Endometrium (tissue), 2 donors: ENCODE measurements at regions not wholly inside any gene's neighbourhood (a gene's known extent, or its start where the extent isn't known, plus 50 kb on each side); places are given as distances from the start of the nearest gene placed in this dataset.

Source experiments
- FAIRE-seq: peaks from 2 replicates; lab custom pipeline; 2012; peaks lifted over from hg19 to GRCh38; lab: Jason Lieb, UNC
- donor health status: control.
- donor health status: control.

DNA sequence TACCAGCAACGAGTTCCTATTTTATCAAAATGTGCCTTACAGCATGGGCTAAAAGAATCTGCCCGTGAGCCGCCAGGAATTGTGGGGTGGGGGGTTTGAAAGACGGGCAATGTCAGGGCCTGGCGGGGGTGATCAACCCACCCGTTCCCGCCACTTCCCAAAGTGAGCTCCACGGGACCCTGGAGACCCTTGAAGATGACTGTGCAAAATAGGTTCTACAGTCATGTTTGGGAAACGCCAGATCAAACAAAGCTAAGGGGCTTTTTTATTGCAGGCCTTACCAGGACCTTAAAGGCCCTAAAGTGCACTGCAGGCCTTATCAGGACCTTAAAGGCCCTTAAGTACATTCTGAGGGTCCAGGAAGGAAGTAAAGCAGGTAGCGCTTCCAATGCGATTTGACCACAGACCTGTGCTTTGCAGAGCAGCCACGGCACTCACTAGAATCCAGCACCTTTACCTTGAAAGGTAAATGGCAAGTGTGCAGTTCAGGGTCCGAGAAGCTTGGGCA lies 404.1 kb downstream of the SHANK2 start:
- no peak for FAIRE-seq

- FAIRE-seq, result no peak
Observed at GRCh38 chr11:70849031-70849430, 403.3 kb downstream of the SHANK2 start.

GRCh38 chr11:70851308-70851707 lies 401.1 kb downstream of the SHANK2 start:
- no peak for FAIRE-seq

DNA sequence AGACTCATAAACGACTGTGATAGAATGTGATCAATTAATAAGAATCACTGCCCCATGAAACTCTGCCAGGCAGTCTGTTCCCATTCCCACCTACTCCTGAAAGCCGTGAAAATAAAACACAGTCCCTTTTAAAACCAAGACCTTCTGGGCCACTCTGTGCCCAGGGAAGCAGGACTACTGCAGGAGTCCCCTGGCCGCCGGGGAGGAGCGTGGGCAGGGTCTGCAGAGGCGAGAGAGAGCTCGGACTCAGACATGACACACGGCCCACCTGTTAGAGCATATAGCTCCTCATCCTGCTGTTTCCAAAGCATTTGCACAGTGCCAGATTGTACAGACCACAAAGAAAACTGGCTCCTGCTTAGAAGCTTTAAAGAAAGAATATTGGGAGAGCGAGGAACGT lies 400.5 kb downstream of the SHANK2 start:
- FAIRE-seq, result no peak

- FAIRE-seq, result no peak
Observed at GRCh38 chr11:70853068-70853769, 399.2 kb downstream of the SHANK2 start.

GRCh38 chr11:70853770-70854108 lies 398.6 kb downstream of the SHANK2 start:
- FAIRE-seq, result no peak

DNA sequence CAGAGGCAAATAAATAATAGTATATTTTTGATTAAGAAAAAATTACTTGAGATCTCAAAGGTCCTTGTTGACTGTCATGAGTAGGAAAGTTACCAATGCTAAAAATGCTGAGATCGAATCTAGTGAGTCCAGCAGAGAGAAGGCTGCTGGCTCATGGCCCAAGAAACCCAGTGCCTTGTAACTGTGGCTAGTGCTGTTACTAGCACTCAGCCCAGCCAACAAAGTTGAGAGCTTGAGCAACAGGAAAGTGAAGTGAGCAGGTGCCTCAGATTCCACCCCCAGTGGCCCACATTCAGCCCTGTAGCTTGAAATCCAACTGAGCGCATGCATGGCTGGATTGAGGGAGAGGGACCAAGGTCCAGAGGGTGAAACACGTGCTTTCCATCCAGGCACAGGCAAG lies 398.2 kb downstream of the SHANK2 start:
- no peak for FAIRE-seq

DNA sequence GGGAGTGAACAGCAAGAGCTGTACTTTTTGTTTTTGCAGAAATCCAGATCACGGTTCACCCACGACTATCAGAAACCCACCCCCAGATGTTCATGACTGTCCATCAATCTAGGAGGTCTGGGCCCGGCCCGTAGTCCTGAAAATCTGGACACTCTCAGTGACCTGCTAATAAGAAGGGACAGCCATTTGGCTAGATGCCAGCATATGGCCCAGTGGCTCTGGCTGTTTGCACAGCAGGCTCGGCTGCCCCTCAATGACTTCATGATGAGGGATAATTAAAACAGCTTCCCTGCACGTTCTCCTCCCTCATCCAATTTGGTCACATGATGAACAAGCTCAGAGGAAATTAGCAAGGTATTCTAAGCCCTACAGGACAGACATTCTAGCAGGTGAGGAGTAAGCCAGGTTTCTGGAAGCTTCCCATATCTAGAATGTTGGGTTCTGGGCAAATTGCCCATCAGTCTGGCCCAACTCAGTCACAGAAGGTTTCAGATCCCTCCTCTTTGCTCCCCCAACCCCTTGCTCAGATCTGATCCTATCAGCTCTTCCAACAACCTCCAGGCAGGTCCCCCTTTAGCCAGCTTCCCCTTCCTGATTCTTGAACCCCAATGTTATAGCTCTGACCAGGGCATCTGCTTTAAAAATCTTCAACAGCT lies 397.3 kb downstream of the SHANK2 start:
- FAIRE-seq, result no peak

DNA sequence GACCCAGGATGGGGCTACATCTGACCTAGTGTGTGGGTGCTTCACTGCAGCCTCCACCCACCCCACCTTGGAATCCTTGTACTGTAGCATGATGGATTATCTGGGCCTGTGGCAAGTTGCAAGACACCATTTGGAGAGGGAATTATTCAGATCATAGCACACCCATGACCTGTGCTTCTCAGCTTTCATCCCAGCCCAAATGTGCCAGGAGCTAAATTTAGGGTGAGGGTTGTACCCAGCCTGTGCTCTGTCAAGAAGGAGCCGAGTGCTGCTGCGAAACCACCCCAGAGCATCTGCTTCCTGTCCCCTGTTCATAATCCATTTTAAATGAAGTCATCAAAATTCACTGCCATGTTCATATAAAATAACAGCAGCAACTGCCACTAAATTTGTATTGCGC lies 394.5 kb downstream of the SHANK2 start:
- no peak for FAIRE-seq

DNA sequence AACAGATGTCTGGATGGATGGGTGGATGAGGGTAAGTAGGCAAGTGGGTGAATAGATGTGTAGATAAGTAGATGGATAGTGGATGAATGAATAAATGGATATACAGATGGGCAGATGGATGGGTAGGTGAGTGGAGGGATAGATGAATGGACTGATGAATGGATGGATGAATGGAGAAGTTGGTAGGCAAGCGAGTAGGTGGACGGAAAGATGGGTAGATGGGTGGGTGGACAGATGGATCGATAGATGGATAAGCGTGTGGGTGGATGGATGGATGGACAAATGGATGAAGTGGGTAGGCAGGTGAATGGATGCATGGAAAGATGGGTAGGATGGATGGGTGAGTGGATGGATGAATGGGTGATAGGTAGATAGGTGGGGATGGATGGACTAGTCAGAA lies 393.2 kb downstream of the SHANK2 start:
- FAIRE-seq, result no peak

- no peak for FAIRE-seq
Observed at GRCh38 chr11:70860888-70861287, 391.5 kb downstream of the SHANK2 start.

GRCh38 chr11:70861559-70861958 lies 390.8 kb downstream of the SHANK2 start:
- no peak for FAIRE-seq

DNA sequence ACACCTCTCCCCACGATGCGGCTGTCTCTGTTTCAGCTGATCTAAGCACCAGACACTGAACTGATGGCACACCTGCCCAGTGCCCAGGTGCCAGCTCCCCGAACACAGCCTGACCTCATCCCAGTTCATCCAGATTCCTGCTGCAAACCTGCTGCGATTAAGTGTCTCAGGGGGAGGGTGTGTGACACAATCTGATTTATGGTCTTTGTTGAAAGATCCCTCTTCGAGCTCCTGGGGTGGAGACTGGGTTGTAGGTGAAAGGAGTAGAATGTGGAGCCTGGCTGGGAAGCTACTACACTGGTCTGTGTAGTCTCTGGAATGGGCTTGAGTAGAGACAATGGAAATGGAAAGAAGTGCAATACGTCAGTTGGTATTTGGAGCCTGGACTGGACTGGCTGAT lies 390.3 kb downstream of the SHANK2 start:
- no peak for FAIRE-seq

DNA sequence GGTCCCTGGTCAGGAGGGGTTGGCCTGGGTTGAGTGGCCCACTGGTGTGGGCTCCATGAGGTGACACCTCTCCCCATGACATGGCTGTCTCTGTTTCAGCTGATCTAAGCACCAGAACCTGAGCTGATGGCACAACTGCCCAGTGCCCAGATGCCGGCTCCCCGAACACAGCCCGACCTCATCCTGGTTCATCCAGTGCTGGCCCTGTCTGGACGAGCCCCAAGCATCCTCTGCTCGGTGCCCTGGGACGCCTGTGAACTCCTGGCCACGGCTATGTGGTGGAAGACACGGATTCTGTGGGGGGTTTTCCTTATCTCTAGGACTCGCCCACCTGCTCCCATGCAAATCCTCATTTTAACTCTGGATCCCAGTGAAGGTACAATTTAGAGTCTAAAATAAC lies 389.2 kb downstream of the SHANK2 start:
- no peak for FAIRE-seq

DNA sequence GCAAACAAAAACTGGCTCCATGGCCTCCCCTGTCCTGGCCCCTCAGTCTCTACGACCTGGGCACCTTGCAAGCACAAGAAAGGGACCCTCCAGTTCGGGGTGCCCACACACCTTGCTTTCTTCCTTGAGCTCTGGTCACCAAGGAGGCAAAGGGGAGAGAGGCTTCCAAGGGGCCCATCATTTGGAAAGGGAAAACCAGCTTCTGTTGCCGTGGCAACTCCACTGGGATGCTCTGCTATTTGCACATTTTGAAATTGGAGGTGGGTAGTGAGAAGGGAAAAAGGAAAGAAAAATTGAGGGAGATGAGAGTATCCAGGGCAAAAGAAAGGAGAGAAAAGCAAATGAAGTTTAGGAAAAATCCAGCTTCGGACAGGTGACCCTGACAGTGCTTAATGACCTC lies 388.4 kb downstream of the SHANK2 start:
- FAIRE-seq, result no peak

GRCh38 chr11:70865356-70865755 lies 387.0 kb downstream of the SHANK2 start:
- FAIRE-seq, result no peak

- no peak for FAIRE-seq
Observed at GRCh38 chr11:70866834-70867233, 385.5 kb downstream of the SHANK2 start.

GRCh38 chr11:70867281-70868047 lies 384.9 kb downstream of the SHANK2 start:
- no peak for FAIRE-seq

- FAIRE-seq, result no peak
Observed at GRCh38 chr11:70868341-70868885, 384.0 kb downstream of the SHANK2 start.

DNA sequence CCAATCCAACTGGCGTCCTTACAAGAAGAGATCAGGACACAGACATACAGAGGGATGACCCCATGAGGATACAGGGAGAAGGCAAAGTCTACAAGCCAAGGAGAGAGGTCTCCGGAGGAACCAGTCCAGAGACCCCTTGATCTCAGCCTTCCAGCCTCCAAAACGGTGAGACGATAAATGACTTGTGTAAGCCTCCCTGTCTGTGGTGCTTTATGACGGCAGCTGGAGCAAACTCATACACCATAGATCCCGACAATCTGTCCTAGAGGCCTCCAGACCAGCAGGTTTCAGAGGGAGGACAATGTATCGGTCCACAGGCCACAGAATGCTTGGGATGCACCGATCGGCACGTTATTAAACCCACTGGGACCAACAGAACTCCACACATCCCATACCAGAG lies 383.3 kb downstream of the SHANK2 start:
- no peak for FAIRE-seq

DNA sequence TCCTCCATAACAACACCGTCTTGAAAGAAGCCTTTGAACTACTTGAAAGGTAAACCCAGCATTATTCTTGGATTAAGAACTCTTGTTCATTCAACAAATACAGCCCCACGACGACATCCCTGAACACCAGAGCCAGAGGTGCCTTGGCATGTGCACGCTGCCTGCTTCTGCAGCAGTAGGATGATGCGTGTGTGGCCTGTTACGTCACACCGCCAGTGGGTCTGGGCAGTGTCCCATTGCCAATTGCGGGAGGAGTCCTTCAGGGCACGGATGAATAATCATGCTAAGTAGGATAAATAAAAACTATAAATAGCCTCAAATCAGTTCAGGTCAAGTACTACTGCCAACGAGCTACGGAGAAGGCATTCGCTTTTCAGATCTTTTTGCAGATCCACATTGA lies 380.5 kb downstream of the SHANK2 start:
- FAIRE-seq, result no peak

DNA sequence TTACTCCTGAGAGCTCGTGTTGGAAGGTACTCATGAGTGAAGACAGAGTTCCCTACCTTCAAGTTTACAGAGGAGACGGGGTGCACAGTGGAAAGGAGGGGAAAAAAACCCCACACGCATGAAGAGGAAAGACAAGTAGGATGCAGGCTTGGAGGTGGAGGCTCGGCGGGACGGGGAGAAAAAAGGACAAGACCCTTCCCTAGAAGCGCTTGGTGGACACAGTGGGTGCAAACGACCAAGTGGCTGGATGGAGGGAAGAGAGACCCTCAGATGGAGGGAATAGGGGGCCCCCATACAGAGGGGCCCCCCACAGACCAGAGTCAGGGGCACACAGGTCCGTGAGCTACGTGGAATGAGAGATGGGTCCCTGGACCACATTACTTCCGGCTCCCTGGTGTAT lies 380.1 kb downstream of the SHANK2 start:
- FAIRE-seq, result no peak
